WI38 (cell line): ENCODE measurements at regions not wholly inside any gene's neighbourhood (a gene's known extent, or its start where the extent isn't known, plus 50 kb on each side); places are given as distances from the start of the nearest gene placed in this dataset.

Experiments
- H3K4me3 ChIP-seq: 2 replicates; pipeline ENCODE4 v1.5.1; 2011; ENCODE audit warnings: low read depth, mild to moderate bottlenecking, control low read depth, low read length
- CTCF ChIP-seq: IDR thresholded peaks from 2 replicates; pipeline ENCODE4 v1.5.1; 2012; ENCODE audit warnings: low read depth, mild to moderate bottlenecking, control low read depth, low read length

- no peak overlapping the region for H3K4me3 ChIP-seq
- no peak for TF ChIP-seq CTCF
Observed at GRCh38 chr3:182585532-182586150, 207.7 kb upstream of the ATP11B start.

DNA sequence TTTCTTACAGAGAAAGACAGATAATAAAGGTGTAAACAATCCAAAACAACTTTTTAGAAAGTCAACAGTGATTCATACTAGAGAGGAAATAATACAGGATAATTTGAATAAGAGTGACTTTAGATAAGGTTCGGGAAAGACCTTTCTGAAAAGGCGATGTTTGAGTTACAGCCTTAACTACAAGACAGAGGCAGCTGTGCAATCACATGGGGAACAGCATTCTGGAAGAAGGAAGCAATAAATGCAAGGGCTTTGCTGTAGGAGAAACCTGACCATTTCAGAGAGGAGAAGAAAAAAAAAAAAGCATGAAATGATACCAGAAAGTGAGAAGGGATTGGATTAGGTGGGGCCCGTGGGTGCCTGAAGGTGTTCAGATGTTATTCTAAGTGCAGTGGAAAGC, 200.6 kb upstream of the ATP11B start:
- no peak for TF ChIP-seq CTCF
- H3K4me3 ChIP-seq: no peak overlapping the region

GRCh38 chr3:182596676-182597410, 196.5 kb upstream of the ATP11B start:
- no peak overlapping the region for H3K4me3 ChIP-seq
- no peak for TF ChIP-seq CTCF

DNA sequence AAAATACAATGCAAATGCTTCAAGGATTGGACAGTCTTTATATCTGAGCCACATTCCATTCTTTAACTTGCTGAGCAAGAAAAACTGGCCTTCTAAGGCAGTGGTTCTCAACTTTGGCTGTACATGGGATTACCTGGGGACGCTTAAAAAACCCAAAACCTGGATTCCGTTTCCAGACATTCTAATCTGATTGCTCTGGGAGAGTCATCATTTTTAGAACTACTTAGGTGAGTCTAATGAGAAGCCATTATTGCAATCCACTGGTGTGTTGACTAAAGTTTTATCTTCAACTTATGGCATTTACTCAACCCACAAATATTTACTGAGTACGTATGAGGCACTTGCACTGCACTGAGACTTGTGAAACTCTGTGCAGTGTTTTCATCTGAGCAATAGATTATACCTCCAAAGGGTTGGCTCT, 195.7 kb upstream of the ATP11B start:
- no peak for TF ChIP-seq CTCF
- H3K4me3 ChIP-seq: no peak overlapping the region

DNA sequence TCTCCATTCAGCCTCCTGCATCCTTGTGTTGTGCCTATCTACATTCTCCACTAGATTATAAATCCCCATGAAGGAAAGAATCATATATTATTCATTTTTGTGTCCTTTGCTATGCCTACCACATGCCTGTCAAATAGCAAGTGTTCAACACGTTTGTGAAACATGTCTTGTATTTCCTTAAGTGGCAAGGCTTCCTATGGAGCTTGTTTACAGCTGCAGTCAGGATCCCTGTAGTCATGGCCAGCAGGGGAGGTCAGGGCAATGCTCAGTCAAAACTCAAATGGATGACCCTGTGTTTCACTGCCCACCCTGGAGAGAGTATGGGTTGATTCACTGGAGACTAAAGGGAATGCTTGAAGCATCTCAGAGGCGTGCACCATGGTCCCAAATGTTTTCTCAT, 191.7 kb upstream of the ATP11B start:
- H3K4me3 ChIP-seq: no peak overlapping the region

DNA sequence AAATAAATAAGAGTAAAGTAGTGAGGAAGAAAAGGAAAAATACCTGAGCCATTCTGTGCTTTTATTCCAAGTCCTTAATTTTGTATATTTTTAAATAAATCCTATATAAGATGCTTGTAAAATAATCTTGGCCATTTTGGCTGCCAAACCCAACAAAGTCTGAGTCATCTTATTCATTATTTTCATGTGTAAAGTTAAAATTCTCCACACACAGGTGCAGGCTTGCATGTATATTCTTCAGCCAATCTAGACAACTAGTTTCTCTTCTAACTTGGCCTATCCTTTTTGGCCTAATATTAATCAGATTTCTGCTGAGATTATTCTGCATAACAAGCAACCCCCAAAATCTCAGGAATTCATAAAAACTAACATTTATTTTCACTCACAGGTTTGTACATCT, 189.8 kb upstream of the ATP11B start:
- no peak for TF ChIP-seq CTCF

More for the DNA sequence above, 191.7 kb upstream of the ATP11B start:
- no peak for TF ChIP-seq CTCF

DNA sequence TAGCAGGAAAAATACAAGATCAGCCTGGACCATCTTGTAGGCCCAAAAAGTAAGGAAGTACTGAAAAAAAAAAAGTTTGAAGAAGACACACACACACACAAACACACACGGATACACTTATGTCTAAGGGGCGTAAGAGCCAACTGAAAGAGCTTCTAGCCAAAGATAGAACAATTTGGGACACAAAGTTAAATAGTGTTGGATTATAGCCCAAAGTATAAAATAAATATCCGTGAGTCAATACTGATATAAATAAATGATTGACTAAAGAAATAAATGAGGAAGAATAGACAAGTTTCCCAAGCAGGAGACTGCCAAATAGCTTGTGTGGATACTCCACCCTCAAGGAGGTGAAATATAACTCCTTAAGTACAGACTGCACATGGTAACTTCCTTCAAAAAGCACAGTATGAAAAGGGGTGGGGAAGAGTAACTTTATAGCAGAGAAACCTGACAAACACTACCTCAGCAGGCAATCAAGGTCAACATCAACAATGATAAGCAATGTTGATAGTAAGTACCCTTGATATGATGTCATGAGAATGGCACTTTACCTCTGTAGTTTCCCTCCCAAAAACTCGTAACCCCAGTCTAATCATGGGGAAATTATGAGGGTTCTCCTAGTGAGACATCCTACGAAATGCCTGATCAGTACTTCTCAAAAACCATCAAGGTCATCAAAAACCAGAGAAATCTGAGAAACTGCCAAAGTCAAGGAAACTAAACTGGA, 187.3 kb upstream of the ATP11B start:
- no peak for TF ChIP-seq CTCF
- H3K4me3 ChIP-seq: no peak overlapping the region

More for the DNA sequence above, 189.8 kb upstream of the ATP11B start:
- no peak overlapping the region for H3K4me3 ChIP-seq
